Ovary (tissue), 7 donors: ENCODE measurements at regions not wholly inside any gene's neighbourhood (a gene's known extent, or its start where the extent isn't known, plus 50 kb on each side); places are given as distances from the start of the nearest gene placed in this dataset.

Experiments
- DNase-seq, 5 donors: peaks; one replicate each; pipeline ENCODE4 v3.0.0-alpha.2; 2019 to 2020
- H3K27ac ChIP-seq, 2 donors: fragments of 200-600 bp; one replicate each; pipeline versions ENCODE4 v1.5.1 to v1.8.0; 2019 to 2022
- H3K27me3 ChIP-seq: fragments of 200-600 bp; one replicate; pipeline ENCODE4 v1.8.0; 2022
- H3K36me3 ChIP-seq: fragments of 200-600 bp; sonication (generic); one replicate; pipeline ENCODE4 v1.5.1; 2019
- H3K4me1 ChIP-seq: one replicate; pipeline ENCODE4 v1.8.1; 2013; ENCODE audit warnings: mild to moderate bottlenecking, moderate library complexity; ENCODE audit not compliant: insufficient read depth
- H3K4me3 ChIP-seq: fragments of 200-600 bp; sonication (generic); one replicate; pipeline ENCODE4 v1.5.1; 2017
- H3K9me3 ChIP-seq, 2 donors: fragments of 200-600 bp in 1 of 2; sonication (generic) in 1 of 2; one replicate each; pipeline versions ENCODE4 v1.5.1 to v1.8.1; 2013 to 2019; ENCODE audit warnings: mild to moderate bottlenecking in 1 of 2, moderate library complexity in 1 of 2
- CTCF ChIP-seq, 3 donors: fragments of 450-650 bp in 2 of 3; fragments of 200-600 bp in 1 of 3; IDR thresholded peaks; one replicate each; pipeline versions ENCODE4 v1.5.1 to v1.8.0; 2016 to 2022; ENCODE audit warnings: antibody characterized with exemption in 3 of 3, mild to moderate bottlenecking in 1 of 3
- EP300 ChIP-seq: sonication (generic); formaldehyde crosslinking; IDR thresholded peaks from one replicate; pipeline ENCODE4 v1.6.1; 2017; ENCODE audit warnings: antibody characterized with exemption
- POLR2A ChIP-seq: fragments of 450-650 bp; IDR thresholded peaks from one replicate; pipeline ENCODE4 v1.6.1; 2017; ENCODE audit warnings: antibody characterized with exemption, mild to moderate bottlenecking, moderate library complexity
- WGBS, 3 donors: extraction: QIAGEN DNeasy Blood & Tissue Kit in 1 of 3; methylation state at CpG; one replicate each; pipeline versions ENCODE4 v1.1.5 to v1.1.7; 2013 to 2017; 5-methylcytosine and 5-hydroxymethylcytosine counted together
- intact Hi-C, 4 donors: fragments of 100-400 bp; cut with DNase I; formaldehyde crosslinking; loops; one replicate each; pipeline versions ENCODE4 v1.11.0 to v1.15.1; 2022 to 2023
- donor health status: DM: no; HTN: no; CAD: no; lungs with moderate emphysema.
- donor health status: DM: no; HTN: no; CAD: no.
- donor health status: Bipolar disorder and iron deficiency.
- donor health status: DM: no; HTN: no; CAD: no.
- donor health status: DM: yes; HTN: yes; CAD: no.

GRCh38 chr10:90141791-90142190 is 440.4 kb downstream of the KIF20B start:
- no peak for TF ChIP-seq EP300
- TF ChIP-seq POLR2A: no peak
- TF ChIP-seq CTCF (IDR thresholded peaks at IDR 0.05): no peak
- Histone ChIP-seq H3K4me3 (no peak overlapping the region), H3K27ac (no peak overlapping the region), H3K27me3 (no peaks in the 10 kb centered on the region), H3K9me3 (peaks cover 0 to 7% of the 10 kb centered on the region in 2 donors), H3K36me3 (no peaks in the 10 kb centered on the region), H3K4me1 (no peaks in the 10 kb centered on the region)
- 6 to 20% (median 10%) methylated on average over 1 of the region's 1 CpG for WGBS, 3 donors
- DNase-seq: no peak
- intact Hi-C loops: no loop called here

GRCh38 chr10:90143937-90144336 is 442.5 kb downstream of the KIF20B start:
- Histone ChIP-seq H3K27me3 (no peaks in the 10 kb centered on the region), H3K4me3 (no peak overlapping the region), H3K27ac (no peak overlapping the region), H3K9me3 (no peaks in the 10 kb centered on the region), H3K4me1 (no peaks in the 10 kb centered on the region), H3K36me3 (no peaks in the 10 kb centered on the region)
- no peak for DNase-seq
- TF ChIP-seq CTCF (IDR thresholded peaks at IDR 0.05) (no peak), POLR2A (no peak), EP300 (no peak)
- 74 to 87% (median 86%) methylated on average over 1 of the region's 1 CpG for WGBS, 3 donors
- intact Hi-C loops: no loop called here

- no peak for DNase-seq
- Histone ChIP-seq H3K4me3 (no peak overlapping the region), H3K27me3 (no peaks in the 10 kb centered on the region), H3K36me3 (no peaks in the 10 kb centered on the region), H3K27ac (no peak overlapping the region), H3K9me3 (no peaks in the 10 kb centered on the region), H3K4me1 (no peaks in the 10 kb centered on the region)
- intact Hi-C loops: no loop called here
- TF ChIP-seq CTCF (IDR thresholded peaks at IDR 0.05) (no peak), EP300 (no peak), POLR2A (no peak)
- WGBS, 3 donors: 67 to 70% (median 68%) methylated on average over 6 of the region's 6 CpGs
These were observed 446.9 kb downstream of the KIF20B start for GRCh38 chr10:90148116-90148855.

- Histone ChIP-seq H3K9me3 (no peaks in the 10 kb centered on the region), H3K4me1 (no peaks in the 10 kb centered on the region), H3K4me3 (no peak overlapping the region), H3K36me3 (no peaks in the 10 kb centered on the region), H3K27ac (no peak overlapping the region), H3K27me3 (no peaks in the 10 kb centered on the region)
- intact Hi-C loops: no loop called here
- TF ChIP-seq CTCF (IDR thresholded peaks at IDR 0.05) (no peak), POLR2A (no peak), EP300 (no peak)
- 81 to 96% (median 84%) methylated on average over 1 of the region's 1 CpG for WGBS, 3 donors
- no peak for DNase-seq
These were observed 448.2 kb downstream of the KIF20B start for GRCh38 chr10:90149563-90149962.
